Natural killer cell (primary cell): ENCODE measurements at regions not wholly inside any gene's neighbourhood (a gene's known extent, or its start where the extent isn't known, plus 50 kb on each side); places are given as distances from the start of the nearest gene placed in this dataset.

ENCODE experiments used
- ATAC-seq, 3 donors: fragments of 150-1000 bp in 2 of 3; fragments of 200-7000 bp in 1 of 3; cut with Tn5 transposase; 1 replicate in 1 of 3; 2 replicates in 2 of 3; pipeline ENCODE4 v1.10.0; 2021; ENCODE audit warnings: mild to moderate bottlenecking in 2 of 3, moderate library complexity in 2 of 3
- DNase-seq, 2 donors: peaks; one replicate each; pipeline versions ENCODE4 v3.0.0 to v3.0.0-alpha.2; 2013 to 2021; ENCODE audit warnings: mixed read lengths in 1 of 2
- H3K27ac ChIP-seq: one replicate; pipeline ENCODE4 v1.5.1; 2013; ENCODE audit warnings: mild to moderate bottlenecking, low read length
- H3K27me3 ChIP-seq: one replicate; pipeline ENCODE4 v1.6.1; 2013; ENCODE audit warnings: low read length; ENCODE audit not compliant: control insufficient read depth, insufficient read depth
- H3K36me3 ChIP-seq: one replicate; pipeline ENCODE4 v1.6.1; 2013; ENCODE audit warnings: low read length; ENCODE audit not compliant: control insufficient read depth, insufficient read depth
- H3K4me1 ChIP-seq: one replicate; pipeline ENCODE4 v1.6.1; 2013; ENCODE audit warnings: low read length; ENCODE audit not compliant: control insufficient read depth, insufficient read depth
- H3K4me3 ChIP-seq: one replicate; pipeline ENCODE4 v1.5.1; 2013; ENCODE audit warnings: low read length
- H3K9me3 ChIP-seq: one replicate; pipeline ENCODE4 v1.6.1; 2013; ENCODE audit warnings: low read length; ENCODE audit not compliant: control insufficient read depth, insufficient read depth
- H3K27ac Mint-ChIP-seq, 2 donors: one replicate each; pipeline ENCODE4 v1.8.0; 2022; ENCODE audit warnings: mild to moderate bottlenecking in 2 of 2, mixed read lengths in 2 of 2, moderate library complexity in 1 of 2
- H3K27me3 Mint-ChIP-seq, 2 donors: one replicate each; pipeline ENCODE4 v1.8.0; 2022; ENCODE audit warnings: low read depth in 2 of 2, mixed read lengths in 2 of 2
- H3K36me3 Mint-ChIP-seq: one replicate; pipeline ENCODE4 v1.8.0; 2022; ENCODE audit warnings: mixed read lengths
- H3K4me1 Mint-ChIP-seq, 2 donors: one replicate each; pipeline ENCODE4 v1.8.0; 2022; ENCODE audit warnings: mixed read lengths in 2 of 2
- H3K4me3 Mint-ChIP-seq: one replicate; pipeline ENCODE4 v1.8.0; 2022; ENCODE audit warnings: mild to moderate bottlenecking, moderate library complexity, mixed read lengths
- H3K9me3 Mint-ChIP-seq, 2 donors: one replicate each; pipeline ENCODE4 v1.8.0; 2022; ENCODE audit warnings: mixed read lengths in 2 of 2
- WGBS: methylation state at CpG from one replicate; pipeline ENCODE4 v1.1.7; 2013; ENCODE audit warnings: missing lambda C conversion rate; ENCODE audit not compliant: insufficient coverage; 5-methylcytosine and 5-hydroxymethylcytosine counted together
- intact Hi-C: fragments of 100-400 bp; cut with micrococcal nuclease; formaldehyde crosslinking; loops from one replicate; pipeline ENCODE4 v1.14.2; 2022
- TF ChIP-seq, protein P1 (sequence below): fragments of 200-600 bp; IDR thresholded peaks from one replicate; pipeline ENCODE4 v1.8.0; 2022; ENCODE audit warnings: antibody characterized with exemption

DNA sequence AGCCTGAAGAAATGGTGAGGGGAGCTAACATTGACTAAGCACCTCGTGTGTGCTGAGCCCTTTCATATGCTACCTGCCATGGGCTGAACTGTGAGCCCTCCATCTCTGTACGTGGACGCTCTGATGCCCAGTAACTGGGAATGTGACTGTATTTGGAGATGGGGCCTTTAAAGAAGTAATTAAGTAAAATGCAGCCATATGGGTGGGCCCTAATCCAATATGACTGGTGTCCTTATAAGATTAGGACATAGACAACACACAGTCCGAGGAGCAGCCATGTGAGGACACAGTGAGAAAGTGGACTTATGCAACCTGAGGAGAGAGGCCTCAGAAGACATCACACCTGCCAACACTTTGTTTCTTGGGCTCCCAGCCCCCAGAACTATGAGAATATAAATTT, 92.7 kb upstream of the ATP1B1 start:
- Mint-ChIP-seq H3K4me3 (no peak overlapping the region), H3K36me3 (no peaks in the 10 kb centered on the region), H3K9me3 (no peaks in the 10 kb centered on the region), H3K4me1 (no peaks in the 10 kb centered on the region), H3K27me3 (peaks cover 0 to 8% of the 10 kb centered on the region in 2 donors), H3K27ac (no peak overlapping the region)
- ATAC-seq = no peak
- Histone ChIP-seq H3K27ac (no peak overlapping the region), H3K9me3 (no peaks in the 10 kb centered on the region), H3K4me1 (no peaks in the 10 kb centered on the region), H3K4me3 (no peak overlapping the region), H3K27me3 (no peaks in the 10 kb centered on the region), H3K36me3 (no peaks in the 10 kb centered on the region)
- intact Hi-C loops = no loop called here
- DNase-seq = no peak
- TF ChIP-seq, protein P1, sequence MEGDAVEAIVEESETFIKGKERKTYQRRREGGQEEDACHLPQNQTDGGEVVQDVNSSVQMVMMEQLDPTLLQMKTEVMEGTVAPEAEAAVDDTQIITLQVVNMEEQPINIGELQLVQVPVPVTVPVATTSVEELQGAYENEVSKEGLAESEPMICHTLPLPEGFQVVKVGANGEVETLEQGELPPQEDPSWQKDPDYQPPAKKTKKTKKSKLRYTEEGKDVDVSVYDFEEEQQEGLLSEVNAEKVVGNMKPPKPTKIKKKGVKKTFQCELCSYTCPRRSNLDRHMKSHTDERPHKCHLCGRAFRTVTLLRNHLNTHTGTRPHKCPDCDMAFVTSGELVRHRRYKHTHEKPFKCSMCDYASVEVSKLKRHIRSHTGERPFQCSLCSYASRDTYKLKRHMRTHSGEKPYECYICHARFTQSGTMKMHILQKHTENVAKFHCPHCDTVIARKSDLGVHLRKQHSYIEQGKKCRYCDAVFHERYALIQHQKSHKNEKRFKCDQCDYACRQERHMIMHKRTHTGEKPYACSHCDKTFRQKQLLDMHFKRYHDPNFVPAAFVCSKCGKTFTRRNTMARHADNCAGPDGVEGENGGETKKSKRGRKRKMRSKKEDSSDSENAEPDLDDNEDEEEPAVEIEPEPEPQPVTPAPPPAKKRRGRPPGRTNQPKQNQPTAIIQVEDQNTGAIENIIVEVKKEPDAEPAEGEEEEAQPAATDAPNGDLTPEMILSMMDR = no peak
- 87% methylated on average over 4 of the region's 4 CpGs for WGBS

DNA sequence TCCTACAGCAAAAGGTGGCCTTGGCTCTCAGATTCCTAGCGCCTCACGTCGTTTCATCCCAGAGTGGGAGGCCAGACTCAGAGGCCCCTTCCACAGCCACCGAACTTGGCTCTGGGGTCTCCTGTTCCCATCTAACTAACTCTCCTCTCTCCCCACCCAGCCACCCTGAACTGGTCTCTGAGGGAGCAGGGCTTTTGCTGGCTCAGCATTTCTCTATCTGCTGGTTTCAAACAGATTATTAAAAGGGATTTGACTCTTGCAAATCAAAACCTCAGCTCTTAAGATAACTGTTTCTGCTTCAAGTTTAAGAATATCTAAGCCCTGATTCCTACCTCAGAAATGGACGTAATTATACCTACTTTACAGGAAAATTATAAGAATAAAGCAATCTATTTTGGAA, 91.0 kb upstream of the ATP1B1 start:
- Histone ChIP-seq H3K27ac (no peak overlapping the region), H3K9me3 (no peaks in the 10 kb centered on the region), H3K4me1 (no peaks in the 10 kb centered on the region), H3K27me3 (no peaks in the 10 kb centered on the region), H3K36me3 (no peaks in the 10 kb centered on the region), H3K4me3 (no peak overlapping the region)
- intact Hi-C loops = no loop called here
- Mint-ChIP-seq H3K27me3 (peaks cover 0 to 11% of the 10 kb centered on the region in 2 donors), H3K27ac (no peak overlapping the region), H3K4me1 (no peaks in the 10 kb centered on the region), H3K4me3 (no peak overlapping the region), H3K36me3 (no peaks in the 10 kb centered on the region), H3K9me3 (no peaks in the 10 kb centered on the region)
- TF ChIP-seq, protein P1 = no peak
- ATAC-seq = no peak
- 95% methylated on average over 4 of the region's 5 CpGs for WGBS
- DNase-seq = no peak

DNA sequence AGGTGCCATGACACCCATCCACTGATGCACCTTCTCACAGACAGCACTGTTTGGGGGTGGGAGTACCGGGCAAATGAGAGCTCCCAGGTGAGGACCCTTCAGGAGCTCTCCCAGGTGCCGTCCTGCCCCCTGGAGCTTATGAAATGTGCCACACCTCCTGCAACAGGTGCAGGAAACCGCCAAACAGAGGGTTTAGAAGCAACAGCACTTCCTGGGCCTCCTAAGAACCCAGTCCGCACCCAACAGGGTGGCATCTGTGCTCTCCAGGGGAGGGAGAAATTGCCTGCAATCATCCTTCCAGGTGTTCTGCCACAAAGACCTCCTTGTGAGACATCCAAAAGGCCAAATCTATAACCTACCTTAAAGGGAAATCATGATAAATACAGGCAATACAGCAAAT, 87.7 kb upstream of the ATP1B1 start:
- intact Hi-C loops = no loop called here
- H3K27ac Mint-ChIP-seq = no peak overlapping the region
- 83% methylated on average over 4 of the region's 4 CpGs for WGBS

More for the DNA sequence above, 87.7 kb upstream of the ATP1B1 start:
- no peak overlapping the region for H3K4me3 Mint-ChIP-seq
- Histone ChIP-seq H3K4me3 (no peak overlapping the region), H3K4me1 (no peaks in the 10 kb centered on the region), H3K9me3 (no peaks in the 10 kb centered on the region), H3K36me3 (no peaks in the 10 kb centered on the region), H3K27ac (no peak overlapping the region), H3K27me3 (no peaks in the 10 kb centered on the region)
- no peak for DNase-seq
- peaks cover 13 to 18% of the 10 kb centered on the region in 2 donors for H3K27me3 Mint-ChIP-seq
- H3K9me3 Mint-ChIP-seq = no peaks in the 10 kb centered on the region
- TF ChIP-seq, protein P1 = no peak
- no peaks in the 10 kb centered on the region for H3K36me3 Mint-ChIP-seq
- ATAC-seq = no peak
- no peaks in the 10 kb centered on the region for H3K4me1 Mint-ChIP-seq
